ENCODE measurements at regions not wholly inside any gene's neighbourhood (a gene's known extent, or its start where the extent isn't known, plus 50 kb on each side); places are given as distances from the start of the nearest gene placed in this dataset.

DNA sequence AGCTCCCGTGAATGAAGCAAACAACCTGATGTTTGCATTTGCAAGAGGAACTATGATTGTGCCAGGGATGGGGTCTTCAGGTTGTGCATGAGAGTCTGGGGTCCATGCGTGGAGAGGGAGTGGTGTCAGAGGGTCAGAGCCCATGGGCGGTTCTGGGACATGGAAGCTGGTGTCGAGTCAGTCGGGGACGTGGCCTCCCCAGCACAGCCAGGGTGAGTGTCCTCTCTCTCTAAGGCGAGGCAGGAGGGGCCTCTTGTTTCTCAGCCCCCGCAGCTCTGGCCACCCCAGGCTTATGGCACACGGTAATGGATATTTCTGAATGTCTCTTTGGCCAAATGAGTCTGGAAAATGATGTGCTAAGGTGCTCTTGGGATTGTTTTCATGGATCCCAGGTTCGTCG lies 118.6 kb downstream of the RTP5 start:
- no peak for TF ChIP-seq CSDC2 (CRISPR knock-in tag; IDR thresholded peaks at IDR 0.05)
- no peak for TF ChIP-seq ZFP30 (CRISPR knock-in tag; IDR thresholded peaks at IDR 0.05)
- TF ChIP-seq PATZ1 (CRISPR knock-in tag; IDR thresholded peaks at IDR 0.05; ENCODE audit: borderline replicate concordance), result no peak
- no peak for TF ChIP-seq PPARA (CRISPR knock-in tag; IDR thresholded peaks at IDR 0.05; ENCODE audit: borderline replicate concordance)

Data from SK-N-SH treated with all-trans-retinoic acid at 6 μM for 48 hours (cell line).